Ammon's horn (tissue), 1 donor: ENCODE measurements at regions not wholly inside any gene's neighbourhood (a gene's known extent, or its start where the extent isn't known, plus 50 kb on each side); places are given as distances from the start of the nearest gene placed in this dataset.

Source experiments
- DNase-seq: peaks from one replicate; pipeline ENCODE4 v3.0.0-alpha.2; 2016; ENCODE audit warnings: low spot score

DNA sequence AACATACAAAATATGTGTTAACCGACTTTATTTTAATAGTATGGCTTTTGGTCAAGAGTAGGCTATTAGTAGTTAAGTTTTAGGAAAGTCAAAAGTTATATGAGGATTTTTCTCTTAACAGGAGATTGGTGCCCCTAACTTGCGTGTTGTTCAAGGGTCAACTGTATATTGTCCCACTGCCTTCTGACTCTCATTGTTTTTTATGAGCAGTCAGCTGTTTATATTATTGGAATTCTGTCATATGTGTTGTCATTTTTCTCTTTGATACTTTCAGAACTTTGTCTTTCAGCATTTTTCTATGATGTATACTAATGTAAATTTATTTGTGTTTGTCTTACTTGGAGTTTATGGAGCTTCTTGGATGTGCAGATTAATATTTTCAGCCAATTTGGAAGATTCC is 142.1 kb upstream of the CMC1 start:
- DNase-seq = no peak

DNA sequence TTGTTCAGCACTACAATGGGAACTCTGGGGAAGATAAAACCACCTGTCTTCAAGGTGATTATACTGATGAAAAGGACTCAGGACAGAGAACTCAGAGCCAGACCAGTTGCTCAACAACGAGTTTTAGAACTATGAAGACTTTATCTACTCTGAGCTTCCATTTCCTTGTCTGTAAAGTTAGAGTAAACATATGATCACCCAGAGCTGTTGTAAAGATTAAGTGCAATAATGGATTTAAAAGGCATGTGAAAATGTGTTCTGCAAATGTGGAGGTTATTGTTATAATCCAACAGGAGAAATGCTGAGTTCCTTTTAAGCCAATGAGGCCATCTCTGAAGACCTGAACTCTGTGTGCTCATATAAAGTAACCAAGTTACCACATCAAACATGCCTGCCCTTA is 139.7 kb upstream of the CMC1 start:
- DNase-seq = no peak

DNA sequence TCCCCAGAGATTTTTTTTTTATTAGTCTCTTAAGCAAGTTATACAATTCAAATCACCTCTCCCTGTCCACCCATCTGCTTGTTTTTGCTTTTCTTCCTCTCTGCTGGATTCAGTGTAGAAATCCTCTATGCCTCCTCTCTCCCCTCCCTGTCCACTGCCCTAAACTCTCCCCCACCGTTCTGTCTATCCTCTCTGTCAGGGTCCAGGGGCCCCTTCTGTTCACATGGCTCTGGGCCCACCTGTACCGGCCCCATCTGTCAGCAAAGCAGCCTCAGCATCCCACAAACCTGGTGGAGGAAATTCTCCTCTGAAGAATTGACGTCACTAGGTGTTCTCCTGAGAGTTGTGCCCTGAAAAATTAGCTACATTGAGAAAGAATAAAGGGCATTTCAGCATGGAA is 137.6 kb upstream of the CMC1 start:
- DNase-seq = no peak

DNA sequence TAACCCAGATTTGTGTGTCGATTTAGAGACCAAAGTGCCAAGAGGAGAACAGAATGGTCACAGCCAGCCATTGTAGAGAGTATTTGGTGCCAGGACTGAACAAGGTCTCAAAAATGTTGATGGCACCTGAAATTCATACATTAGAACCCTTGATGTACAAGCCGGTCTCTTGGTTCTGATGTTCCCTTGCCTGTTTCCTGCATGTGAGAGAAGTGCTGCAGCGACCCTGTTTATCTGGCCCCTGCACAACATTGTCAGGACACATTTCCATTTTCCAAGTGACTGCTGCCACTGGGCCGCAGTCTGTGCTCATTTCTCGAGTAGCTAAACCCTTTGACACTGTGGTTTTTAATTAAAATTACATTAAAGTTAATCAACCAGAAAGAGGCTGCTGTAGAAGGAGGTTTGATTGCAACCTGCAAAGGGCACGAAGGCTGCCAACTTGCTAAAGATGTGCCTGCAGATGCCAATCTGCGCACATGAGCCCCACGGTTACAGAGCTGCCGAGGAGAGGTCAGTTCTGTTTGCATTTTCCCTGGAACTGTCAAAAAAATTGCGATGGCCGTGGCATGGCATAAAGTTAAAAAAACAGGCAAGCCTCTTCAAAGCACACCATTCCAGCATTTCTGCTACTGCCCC is 136.4 kb upstream of the CMC1 start:
- DNase-seq = no peak

DNA sequence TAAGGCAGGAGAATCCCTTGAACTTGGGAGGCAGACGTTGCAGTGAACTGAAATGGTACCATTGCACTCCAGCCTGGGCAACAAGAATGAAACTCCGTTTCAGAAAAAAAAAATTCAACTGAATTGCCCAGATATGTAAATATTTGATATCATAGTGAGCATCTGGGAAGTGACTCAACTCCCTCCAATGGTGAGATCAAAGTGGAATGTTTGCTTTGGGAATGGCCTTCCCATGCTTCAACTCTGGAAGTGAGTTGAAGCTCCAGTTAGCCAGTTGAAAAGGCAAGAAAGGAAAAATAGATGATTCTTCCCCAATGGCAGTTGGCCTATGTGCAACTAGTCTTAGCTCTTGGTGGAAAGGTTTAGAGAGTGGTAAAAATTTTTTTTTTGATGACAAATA is 131.6 kb upstream of the CMC1 start:
- no peak for DNase-seq

DNA sequence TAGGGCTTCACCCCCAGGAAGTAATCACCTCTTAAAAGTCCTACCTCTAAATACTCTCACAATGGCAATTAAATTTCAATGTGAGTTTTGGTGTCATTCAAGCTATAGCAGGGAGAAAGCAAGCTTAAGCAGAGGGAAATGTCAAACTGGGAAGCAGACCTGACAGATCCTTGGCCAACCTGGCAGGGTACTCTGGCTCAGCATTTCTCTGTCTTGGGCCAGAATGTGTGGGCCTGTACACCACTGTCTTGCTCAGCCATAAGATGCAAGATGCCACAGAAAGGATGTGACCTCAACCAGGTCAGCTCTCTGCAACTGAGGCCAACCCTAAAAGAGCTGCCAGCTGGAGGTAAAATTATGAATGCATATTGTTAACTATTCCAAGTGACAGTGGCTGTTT is 130.6 kb upstream of the CMC1 start:
- DNase-seq = no peak

DNA sequence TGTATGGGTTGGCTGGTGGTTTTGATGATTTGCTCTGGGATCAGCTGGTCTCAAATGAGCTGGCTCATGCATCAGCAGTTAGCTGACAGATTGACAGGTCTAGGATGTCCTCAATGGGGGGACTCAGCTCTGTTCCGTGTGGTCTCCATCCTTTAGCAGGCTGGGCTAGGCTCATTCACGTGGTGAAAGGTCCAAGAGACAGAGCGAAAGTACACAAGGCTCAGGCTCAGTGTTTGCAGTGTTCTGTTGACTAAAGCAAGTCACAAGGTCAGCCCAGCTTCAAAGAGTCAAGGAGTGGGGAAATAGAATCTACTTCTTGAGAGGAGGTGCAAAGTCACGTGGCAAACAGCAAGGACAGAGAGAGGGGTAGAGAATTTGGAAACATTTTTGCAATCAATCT is 126.5 kb upstream of the CMC1 start:
- DNase-seq = no peak

DNA sequence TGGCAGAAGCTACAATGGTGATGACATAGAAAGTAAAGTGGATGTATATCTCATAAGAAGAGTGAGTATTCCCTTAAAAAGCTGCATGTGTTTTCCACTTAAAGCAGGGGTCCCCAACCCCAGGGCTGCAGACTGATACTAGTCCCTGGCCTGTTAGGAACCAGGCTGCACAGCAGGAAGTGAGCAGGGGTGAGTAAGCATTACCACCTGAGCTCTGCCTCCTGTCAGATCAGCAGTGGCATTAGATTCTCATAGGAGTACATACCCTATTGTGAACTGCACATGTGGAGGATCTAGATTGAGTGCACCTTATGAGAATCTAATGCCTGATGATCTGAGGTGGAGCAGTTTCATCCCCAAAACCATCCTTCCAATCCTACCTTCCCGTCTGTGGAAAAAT is 126.1 kb upstream of the CMC1 start:
- no peak for DNase-seq

DNA sequence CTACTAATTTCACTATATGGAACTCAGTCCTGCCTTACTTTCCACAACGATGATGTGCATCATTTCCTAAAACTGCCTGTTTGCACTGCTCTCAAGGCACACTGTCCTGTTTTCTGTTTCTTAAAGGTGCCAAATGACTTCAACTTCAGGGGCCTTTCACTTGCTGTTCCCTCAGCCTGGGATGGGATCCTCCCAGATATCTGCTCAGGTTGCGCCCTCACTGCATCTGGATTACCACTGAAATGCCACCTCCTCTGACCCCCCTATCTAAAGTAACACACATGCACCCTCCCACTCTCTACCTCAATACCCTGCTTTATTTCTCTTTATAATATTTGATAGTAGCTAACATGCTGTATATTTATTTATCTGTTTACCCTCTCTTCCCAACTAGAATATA is 123.8 kb upstream of the CMC1 start:
- DNase-seq = no peak

DNA sequence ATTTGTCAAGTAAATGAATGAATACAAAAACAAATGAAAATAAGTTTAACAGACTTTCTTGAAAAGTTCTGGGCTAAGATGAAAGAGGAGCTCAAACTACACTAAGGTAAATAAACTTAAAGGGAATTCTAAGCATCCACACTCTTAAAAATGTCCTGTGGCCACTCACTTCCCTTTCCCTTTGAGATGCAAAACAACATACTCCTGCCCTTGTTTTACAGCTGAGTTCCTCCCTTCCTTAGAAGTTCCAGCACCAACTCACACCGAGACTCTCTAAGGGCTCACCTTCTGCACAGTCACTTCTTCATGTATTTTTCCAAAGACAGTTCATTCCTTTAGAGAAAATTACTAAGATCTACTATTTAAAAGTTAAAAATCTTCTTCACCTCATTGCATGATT is 123.3 kb upstream of the CMC1 start:
- no peak for DNase-seq

DNA sequence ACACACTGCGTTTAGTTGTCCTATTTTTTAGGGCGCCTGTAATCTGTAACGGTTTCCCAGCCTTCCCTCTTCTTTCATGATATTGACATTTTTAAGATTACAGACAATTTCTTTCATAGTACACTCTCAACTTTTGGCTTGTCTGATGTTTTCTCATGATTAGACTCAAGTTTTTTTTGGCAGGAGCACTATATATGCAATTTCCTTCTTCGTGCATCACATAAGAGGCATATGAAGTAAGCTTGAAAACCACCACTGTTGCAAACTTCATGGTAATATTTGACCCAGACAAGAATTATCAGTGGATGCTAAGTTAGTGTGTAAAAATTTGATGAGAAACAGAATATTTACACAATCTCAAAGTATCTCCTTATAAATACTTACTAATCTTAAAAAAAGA is 119.2 kb upstream of the CMC1 start:
- DNase-seq = no peak

DNA sequence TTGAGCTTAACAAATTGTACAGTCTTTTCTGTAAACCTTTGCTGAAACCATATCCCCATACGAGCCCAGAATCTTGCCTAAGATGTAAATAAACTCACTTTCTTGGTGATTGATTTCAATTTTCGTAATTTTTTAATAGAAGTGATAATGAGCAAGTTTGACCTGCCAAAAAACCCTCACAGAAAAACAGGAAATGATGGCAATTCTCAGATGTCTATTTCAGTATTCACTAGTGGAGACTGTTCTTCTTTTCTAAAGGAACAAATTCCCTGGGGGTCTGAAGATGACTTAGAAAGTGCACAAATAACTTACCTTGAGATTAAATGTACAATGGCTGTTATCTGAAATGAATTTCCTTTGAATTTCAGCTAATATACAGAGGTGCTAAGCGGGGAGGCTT is 116.5 kb upstream of the CMC1 start:
- no peak for DNase-seq

DNA sequence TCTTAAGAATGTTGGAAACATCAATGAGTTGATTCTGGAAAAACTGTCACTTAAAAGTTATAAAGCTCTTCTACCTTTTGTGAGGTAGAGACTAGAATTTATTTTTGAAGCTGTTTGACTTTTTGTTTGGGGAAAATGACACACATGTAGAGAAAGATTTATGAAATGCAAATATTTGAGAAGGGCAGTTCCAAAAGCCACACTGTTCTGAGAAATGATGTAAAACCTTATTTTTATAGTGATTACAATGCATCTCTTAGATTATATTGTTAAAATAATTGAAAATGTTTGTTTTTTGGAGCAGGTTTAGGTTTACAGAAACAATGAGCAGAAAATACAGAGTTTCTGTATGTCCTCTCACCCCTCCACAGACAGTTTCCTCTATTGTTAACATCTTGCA is 116.1 kb upstream of the CMC1 start:
- no peak for DNase-seq

DNA sequence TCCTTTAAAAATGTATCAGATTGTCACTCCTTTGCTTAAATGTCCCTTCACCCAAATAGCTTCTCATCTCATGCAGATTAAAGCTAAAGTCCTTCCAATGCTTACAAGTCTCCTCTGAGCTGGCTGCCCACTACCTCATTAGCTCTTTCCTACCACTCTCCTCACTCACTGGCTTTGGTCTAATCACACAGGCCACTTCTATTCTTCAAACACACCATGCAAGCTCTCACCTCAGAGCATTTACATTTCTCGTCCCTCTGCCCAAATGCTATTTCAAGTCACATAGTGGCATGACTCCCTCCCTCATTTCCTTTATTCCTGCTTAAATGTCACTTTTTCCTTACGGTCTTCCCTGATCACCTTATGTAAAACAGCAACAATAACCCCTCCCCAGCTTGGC is 110.6 kb upstream of the CMC1 start:
- no peak for DNase-seq

DNA sequence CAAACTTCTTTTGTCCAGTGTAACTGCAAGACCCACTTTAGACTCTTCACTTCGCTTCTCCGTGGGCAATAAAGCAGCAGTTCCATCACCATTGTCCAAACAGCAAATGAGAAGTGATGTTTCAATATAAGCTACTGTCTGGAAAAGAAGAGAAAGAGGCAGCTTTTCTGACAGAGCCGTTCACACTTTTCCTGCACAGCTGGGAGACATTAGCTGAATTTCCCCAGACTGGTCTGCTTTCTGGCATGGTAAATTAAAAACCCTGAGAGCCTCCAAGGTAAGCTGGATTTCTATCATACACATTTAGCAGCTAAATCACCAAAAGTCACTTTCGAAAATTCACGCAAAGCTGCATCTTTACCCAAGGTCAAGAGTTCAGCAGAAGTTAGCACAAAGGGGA is 108.5 kb upstream of the CMC1 start:
- no peak for DNase-seq

DNA sequence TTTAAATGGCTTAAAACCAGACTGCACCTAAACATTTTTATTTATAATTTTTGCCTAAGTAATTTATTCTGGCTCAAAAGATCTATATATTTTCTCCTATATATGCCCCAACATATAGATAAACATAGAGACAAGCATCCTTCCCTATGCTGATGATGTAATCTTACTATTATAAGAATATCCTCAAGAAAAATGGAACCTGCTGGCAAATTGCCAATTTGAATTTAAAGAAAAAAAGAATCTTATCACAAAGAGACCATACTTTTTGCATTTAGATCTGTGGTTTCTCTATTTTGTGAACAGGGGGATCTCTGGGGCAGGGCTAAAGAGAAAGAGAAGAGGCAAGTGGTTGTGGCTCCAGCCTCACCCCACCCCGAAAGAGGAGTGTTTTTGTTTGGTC is 107.2 kb upstream of the CMC1 start:
- no peak for DNase-seq

DNA sequence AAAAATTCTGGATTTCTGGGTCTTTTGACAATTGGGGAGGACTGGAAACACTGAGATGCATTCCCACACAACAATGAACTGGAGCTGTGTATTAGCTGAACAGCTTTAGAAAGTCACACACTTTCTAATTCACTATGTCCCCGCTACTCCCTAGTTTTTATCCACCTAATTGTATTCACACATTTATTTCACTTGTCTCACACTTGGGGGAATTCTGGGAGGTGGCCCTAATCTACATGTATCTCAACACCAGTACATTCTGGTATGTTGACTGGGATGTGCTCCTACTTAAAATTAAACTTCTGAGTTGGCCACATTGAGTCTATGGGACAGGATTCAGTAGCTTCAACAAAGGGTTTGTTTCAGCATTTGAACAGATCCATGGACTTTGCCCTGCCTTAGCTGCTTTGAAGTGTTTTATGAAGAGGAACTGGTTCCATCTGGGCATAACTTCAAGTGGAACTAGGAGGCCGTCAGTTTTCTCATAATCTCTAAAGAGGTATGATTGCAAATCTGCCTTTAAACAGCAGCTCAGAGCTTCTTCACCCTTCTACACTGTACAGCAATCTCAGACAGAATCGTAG is 106.5 kb upstream of the CMC1 start:
- DNase-seq = no peak

DNA sequence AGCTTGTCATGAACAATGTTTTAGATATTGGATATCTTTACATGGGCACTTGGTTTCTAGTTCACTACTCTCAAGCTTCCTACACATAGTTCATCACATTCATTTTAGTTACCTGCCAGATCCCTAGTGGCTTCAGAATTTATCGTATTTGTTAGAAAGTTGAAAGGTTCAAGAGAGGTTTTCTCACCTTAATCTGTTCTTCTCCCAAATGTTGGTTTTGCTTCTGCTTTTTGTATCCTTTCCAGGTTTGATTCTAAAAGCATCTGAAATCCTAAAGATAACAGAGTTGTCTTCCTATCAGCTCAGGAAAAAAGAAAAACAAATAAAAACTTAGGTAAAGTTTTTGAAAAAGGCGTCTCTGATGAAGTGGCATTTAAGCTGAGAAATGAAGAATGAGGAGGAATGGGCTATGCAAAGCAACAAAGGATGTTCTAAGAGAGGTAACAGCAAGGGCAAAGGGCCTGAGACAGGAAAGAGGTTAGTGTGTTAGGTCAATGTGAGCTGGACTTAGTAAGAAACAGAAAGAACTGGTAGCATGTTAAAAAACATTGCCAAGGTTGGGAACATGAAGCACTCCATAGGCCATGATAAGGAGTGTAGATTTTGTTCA is 104.7 kb upstream of the CMC1 start:
- DNase-seq = no peak

DNA sequence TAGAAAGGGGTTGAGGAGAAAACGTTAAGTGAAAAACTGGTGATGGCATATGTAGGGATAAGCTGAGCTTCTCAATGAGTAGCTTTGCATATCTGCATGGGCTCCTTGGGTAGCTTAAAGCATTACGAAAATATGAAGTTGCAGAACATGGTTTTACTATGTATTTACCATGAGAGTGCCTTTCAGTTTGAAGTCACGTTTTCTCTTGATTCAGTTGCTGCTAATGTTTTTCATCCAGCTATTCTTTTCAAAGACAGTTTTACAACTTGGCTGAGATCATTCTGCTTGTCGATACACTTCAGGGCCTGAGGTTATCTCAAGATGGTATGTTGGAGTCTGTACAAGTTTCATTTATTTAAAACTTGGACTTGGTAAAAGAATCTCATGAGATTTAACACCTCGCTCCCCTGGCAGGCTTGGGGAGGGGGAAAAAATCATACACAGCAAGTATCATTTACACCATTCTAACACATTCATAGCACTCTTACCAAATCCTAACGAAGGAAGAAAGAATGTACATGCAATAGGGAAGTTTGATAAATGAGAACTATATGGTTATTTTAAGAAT is 103.3 kb upstream of the CMC1 start:
- no peak for DNase-seq

DNA sequence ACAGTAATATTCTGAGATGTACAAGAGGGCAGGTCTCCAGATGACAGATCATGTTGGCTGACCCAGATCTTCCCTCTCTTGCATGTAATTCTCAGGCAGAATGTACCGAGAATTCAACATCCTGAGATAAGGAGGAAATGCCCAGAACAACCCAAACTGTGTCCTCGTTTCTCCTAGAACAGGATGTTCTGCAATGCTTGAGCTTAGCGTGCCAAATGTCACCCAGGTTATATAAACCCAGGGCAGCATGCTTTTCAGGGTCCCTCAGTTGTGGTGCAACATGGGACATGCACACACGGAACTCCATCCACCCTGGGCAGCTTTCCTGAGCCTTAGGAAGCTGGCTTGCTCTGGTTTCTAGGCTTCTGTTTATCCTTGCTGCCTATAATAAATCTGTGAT is 102.1 kb upstream of the CMC1 start:
- no peak for DNase-seq

DNA sequence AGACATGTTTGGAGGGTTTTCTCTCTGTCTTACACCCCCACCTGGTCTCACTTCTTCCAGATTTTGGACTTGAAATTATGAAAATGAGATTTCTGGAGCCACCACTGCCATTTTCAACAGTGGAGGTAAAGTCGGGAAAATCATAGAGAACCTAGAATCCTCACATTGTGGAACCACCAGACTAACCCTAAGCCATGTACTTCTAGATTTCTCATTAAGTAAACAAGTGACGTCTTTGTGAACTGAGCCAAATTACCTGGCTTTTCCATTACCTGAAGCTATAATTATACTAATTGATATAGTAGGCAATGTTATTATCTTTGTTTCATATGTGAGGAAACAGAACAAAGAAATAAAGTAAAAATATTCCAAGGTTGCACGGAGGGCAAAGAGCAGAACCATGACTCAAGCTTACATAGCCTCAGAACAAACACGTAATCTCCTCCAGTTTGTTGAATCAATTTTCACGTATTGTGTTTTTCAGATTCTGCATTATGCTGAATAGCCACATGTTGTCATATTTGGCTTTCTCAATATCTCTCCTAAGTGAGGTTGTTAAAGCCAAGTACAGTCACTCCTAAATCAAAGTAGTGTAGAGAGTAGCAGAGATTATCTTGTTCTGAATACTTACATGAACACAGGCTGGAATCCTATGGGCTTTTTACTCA is 101.3 kb upstream of the CMC1 start:
- DNase-seq = no peak

DNA sequence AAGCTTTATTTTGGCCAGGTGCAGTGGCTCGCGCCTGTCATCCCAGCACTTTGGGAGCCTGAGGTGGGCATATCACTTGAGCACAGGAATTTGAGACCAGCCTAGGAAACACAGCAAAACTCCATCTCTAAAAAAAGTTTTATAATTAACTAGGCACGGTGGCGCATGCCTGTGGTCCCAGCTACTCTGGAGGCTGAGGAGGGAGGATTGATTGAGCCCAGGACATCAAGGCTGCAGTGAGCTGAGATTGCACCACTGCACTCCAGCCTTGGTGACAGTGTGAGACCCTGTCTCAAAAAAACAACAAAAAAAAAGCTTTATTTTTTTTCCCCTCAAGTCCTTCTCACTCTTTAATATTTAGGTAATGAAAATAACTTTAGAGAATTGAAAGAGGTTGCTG is 100.8 kb upstream of the CMC1 start:
- DNase-seq = no peak

DNA sequence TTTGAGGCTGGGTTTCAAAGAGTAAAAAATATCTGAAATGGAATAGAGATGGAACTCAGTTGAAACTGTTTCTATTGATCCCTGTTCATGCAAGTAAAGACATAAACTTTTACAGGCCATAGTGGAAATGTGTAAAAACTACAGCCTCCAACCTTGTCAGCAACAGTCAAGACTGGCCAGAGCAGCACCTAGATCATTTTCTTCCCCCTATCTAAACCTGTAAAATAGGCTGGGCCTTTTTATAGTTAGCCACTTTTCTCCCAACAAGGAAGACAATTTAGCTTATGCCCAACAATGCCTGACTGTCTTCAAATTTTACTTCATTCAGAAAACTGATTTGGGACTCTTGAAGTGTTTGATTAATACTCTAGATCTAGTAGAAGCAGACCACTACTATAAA is 91.5 kb upstream of the CMC1 start:
- DNase-seq = no peak
